Ovary (tissue), 7 donors: ENCODE measurements at regions not wholly inside any gene's neighbourhood (a gene's known extent, or its start where the extent isn't known, plus 50 kb on each side); places are given as distances from the start of the nearest gene placed in this dataset.

ENCODE experiments used
- DNase-seq, 5 donors: peaks; one replicate each; pipeline ENCODE4 v3.0.0-alpha.2; 2019 to 2020
- H3K27ac ChIP-seq, 2 donors: fragments of 200-600 bp; one replicate each; pipeline versions ENCODE4 v1.5.1 to v1.8.0; 2019 to 2022
- H3K27me3 ChIP-seq: fragments of 200-600 bp; one replicate; pipeline ENCODE4 v1.8.0; 2022
- H3K36me3 ChIP-seq: fragments of 200-600 bp; sonication (generic); one replicate; pipeline ENCODE4 v1.5.1; 2019
- H3K4me1 ChIP-seq: one replicate; pipeline ENCODE4 v1.8.1; 2013; ENCODE audit warnings: mild to moderate bottlenecking, moderate library complexity; ENCODE audit not compliant: insufficient read depth
- H3K4me3 ChIP-seq: fragments of 200-600 bp; sonication (generic); one replicate; pipeline ENCODE4 v1.5.1; 2017
- H3K9me3 ChIP-seq, 2 donors: fragments of 200-600 bp in 1 of 2; sonication (generic) in 1 of 2; one replicate each; pipeline versions ENCODE4 v1.5.1 to v1.8.1; 2013 to 2019; ENCODE audit warnings: mild to moderate bottlenecking in 1 of 2, moderate library complexity in 1 of 2
- EP300 ChIP-seq: sonication (generic); formaldehyde crosslinking; IDR thresholded peaks from one replicate; pipeline ENCODE4 v1.6.1; 2017; ENCODE audit warnings: antibody characterized with exemption
- POLR2A ChIP-seq: fragments of 450-650 bp; IDR thresholded peaks from one replicate; pipeline ENCODE4 v1.6.1; 2017; ENCODE audit warnings: antibody characterized with exemption, mild to moderate bottlenecking, moderate library complexity
- WGBS, 3 donors: extraction: QIAGEN DNeasy Blood & Tissue Kit in 1 of 3; methylation state at CpG; one replicate each; pipeline versions ENCODE4 v1.1.5 to v1.1.7; 2013 to 2017; 5-methylcytosine and 5-hydroxymethylcytosine counted together
- intact Hi-C, 4 donors: fragments of 100-400 bp; cut with DNase I; formaldehyde crosslinking; loops; one replicate each; pipeline versions ENCODE4 v1.11.0 to v1.15.1; 2022 to 2023
- TF ChIP-seq, protein P1 (sequence below), 3 donors: fragments of 450-650 bp in 2 of 3; fragments of 200-600 bp in 1 of 3; IDR thresholded peaks; one replicate each; pipeline versions ENCODE4 v1.5.1 to v1.8.0; 2016 to 2022; ENCODE audit warnings: antibody characterized with exemption in 3 of 3, mild to moderate bottlenecking in 1 of 3
- donor health status: DM: no; HTN: no; CAD: no; lungs with moderate emphysema.
- donor health status: DM: no; HTN: no; CAD: no.
- donor health status: Bipolar disorder and iron deficiency.
- donor health status: DM: no; HTN: no; CAD: no.
- donor health status: DM: yes; HTN: yes; CAD: no.

DNA sequence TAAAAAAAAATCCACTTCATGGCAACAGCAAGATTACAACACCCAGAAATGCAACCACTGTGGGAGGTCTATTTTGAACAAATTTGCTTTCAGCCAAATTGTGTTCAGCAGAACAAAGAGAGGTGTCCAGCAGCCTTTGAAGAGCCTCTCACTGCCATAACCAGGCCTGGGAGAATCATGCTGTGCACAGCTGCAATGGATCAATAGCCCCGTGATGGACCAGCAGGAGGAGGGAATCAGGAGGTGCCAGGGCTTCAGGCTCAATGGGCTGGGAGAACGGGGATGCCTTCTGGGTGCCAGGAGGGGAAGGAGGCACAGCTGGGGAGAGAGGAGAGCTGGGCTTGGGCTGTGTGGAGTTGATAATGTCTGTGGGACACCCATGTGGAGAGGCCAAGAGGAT lies 366.2 kb upstream of the EEF2KMT start:
- H3K36me3 ChIP-seq: no peaks in the 10 kb centered on the region
- intact Hi-C loops: no loop called here
- H3K4me1 ChIP-seq: no peaks in the 10 kb centered on the region
- H3K27ac ChIP-seq: no peak overlapping the region
- no peaks in the 10 kb centered on the region for H3K27me3 ChIP-seq
- 28 to 44% (median 32%) methylated on average over 2 of the region's 2 CpGs for WGBS, 3 donors
- H3K9me3 ChIP-seq: no peaks in the 10 kb centered on the region
- TF ChIP-seq EP300: no peak
- no peak for TF ChIP-seq POLR2A
- TF ChIP-seq, protein P1, sequence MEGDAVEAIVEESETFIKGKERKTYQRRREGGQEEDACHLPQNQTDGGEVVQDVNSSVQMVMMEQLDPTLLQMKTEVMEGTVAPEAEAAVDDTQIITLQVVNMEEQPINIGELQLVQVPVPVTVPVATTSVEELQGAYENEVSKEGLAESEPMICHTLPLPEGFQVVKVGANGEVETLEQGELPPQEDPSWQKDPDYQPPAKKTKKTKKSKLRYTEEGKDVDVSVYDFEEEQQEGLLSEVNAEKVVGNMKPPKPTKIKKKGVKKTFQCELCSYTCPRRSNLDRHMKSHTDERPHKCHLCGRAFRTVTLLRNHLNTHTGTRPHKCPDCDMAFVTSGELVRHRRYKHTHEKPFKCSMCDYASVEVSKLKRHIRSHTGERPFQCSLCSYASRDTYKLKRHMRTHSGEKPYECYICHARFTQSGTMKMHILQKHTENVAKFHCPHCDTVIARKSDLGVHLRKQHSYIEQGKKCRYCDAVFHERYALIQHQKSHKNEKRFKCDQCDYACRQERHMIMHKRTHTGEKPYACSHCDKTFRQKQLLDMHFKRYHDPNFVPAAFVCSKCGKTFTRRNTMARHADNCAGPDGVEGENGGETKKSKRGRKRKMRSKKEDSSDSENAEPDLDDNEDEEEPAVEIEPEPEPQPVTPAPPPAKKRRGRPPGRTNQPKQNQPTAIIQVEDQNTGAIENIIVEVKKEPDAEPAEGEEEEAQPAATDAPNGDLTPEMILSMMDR (IDR thresholded peaks at IDR 0.05): no peak
- no peak for DNase-seq
- H3K4me3 ChIP-seq: no peak overlapping the region

DNA sequence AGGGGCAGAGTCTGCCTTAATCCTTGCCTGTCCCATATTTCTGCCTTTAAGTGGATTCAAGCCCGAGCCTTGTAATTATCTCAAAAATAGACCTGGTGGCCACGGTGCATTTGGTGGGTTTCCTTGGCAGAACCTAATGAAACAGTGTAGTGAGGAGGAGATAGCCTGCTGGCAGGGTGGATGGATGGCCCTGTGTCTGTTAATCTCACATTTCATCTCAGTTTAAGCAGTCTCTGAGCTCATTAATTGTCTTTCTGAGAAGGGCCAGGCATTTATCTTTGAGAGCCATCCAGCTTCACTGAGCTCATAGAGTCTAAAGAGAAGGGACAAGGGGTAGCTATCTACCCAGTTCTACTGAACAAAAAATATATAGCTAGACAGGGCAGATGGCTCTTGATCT lies 364.0 kb upstream of the EEF2KMT start:
- no peak for DNase-seq
- Histone ChIP-seq H3K4me3 (no peak overlapping the region), H3K36me3 (no peaks in the 10 kb centered on the region), H3K9me3 (no peaks in the 10 kb centered on the region), H3K27ac (no peak overlapping the region), H3K27me3 (no peaks in the 10 kb centered on the region), H3K4me1 (no peaks in the 10 kb centered on the region)
- intact Hi-C loops: no loop called here
- WGBS, 3 donors: 25 to 46% (median 39%) methylated on average over 2 of the region's 2 CpGs
- TF ChIP-seq EP300: no peak

DNA sequence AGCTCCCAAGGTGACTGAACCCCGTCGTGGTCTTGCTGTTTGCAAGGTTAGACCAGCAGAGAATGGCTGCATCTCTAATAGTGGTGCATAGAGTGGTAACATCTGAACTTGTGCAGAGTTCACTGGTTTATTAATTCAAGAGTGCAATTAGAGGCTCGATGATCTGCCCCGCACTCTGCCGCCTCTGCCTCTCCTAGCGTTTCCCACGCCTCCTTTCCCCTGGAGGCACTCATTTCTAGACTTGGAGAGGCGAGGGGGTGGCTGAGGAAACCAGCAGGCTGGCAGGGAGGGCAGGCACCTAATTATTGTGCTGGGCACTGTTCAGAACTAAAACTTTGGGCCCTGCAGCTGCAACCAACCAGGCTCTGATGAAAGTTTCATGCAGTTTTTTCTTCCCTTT lies 363.5 kb upstream of the EEF2KMT start:
- no peak for TF ChIP-seq EP300
- TF ChIP-seq, protein P1 (IDR thresholded peaks at IDR 0.05): no peak
- TF ChIP-seq POLR2A: no peak
- Histone ChIP-seq H3K36me3 (no peaks in the 10 kb centered on the region), H3K27ac (no peak overlapping the region), H3K27me3 (no peaks in the 10 kb centered on the region), H3K4me1 (no peaks in the 10 kb centered on the region), H3K9me3 (no peaks in the 10 kb centered on the region), H3K4me3 (no peak overlapping the region)
- DNase-seq: no peak
- 39 to 55% (median 43%) methylated on average over 8 of the region's 8 CpGs for WGBS, 3 donors
- intact Hi-C loops: no loop called here

DNA sequence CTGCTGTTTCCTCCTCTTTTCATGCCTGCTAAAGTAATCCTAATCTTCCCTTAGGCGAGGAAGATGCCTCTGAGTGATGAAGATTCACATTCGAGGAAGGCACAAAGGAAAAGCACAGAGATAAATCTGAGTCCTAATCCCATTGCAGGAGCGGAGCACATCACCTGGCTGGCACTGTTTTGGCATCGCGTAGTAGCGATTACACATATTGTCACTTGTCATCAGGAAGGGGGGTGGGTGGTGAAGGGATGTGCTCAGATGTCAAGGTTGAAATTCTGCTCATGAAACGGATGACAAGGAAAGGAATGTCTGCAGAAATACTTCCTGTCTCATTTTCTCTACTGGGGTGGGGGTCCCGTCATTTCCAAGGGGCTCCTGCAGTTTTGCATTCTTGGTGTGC lies 363.1 kb upstream of the EEF2KMT start:
- no peak overlapping the region for H3K4me3 ChIP-seq
- no peaks in the 10 kb centered on the region for H3K36me3 ChIP-seq
- H3K9me3 ChIP-seq: no peaks in the 10 kb centered on the region
- H3K4me1 ChIP-seq: no peaks in the 10 kb centered on the region
- 51 to 57% (median 55%) methylated on average over 8 of the region's 8 CpGs for WGBS, 3 donors
- no peak for DNase-seq
- H3K27me3 ChIP-seq: no peaks in the 10 kb centered on the region
- H3K27ac ChIP-seq: no peak overlapping the region
- TF ChIP-seq POLR2A: no peak
- TF ChIP-seq EP300: no peak
- TF ChIP-seq, protein P1 (IDR thresholded peaks at IDR 0.05): no peak
- intact Hi-C loops: no loop called here

DNA sequence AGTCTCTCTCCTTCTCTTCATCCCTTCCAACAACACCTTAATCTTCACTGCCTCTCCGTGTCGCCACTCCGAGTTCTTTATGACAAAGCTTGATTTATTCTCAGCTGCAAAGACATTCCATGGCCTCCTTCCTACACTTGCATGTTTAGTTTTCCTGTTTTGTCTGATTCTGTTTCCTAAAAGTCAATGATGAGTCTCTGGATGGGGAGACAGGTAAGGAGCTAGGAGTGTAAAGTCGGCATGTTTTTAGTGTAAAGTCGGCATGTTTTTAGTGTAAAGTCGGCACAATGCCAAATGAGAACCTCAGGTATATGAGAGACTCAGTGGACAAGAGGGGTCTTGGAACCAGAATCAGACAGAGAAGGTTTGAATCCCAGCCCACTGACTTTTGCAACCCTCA lies 362.3 kb upstream of the EEF2KMT start:
- DNase-seq: no peak
- intact Hi-C loops: no loop called here
- WGBS, 3 donors: 51 to 65% (median 58%) methylated on average over 6 of the region's 6 CpGs
- TF ChIP-seq EP300 (no peak), POLR2A (no peak)
- TF ChIP-seq, protein P1 (IDR thresholded peaks at IDR 0.05): no peak
- H3K27ac ChIP-seq: no peak overlapping the region
- no peaks in the 10 kb centered on the region for H3K9me3 ChIP-seq
- no peaks in the 10 kb centered on the region for H3K36me3 ChIP-seq
- no peaks in the 10 kb centered on the region for H3K27me3 ChIP-seq
- no peaks in the 10 kb centered on the region for H3K4me1 ChIP-seq
- no peak overlapping the region for H3K4me3 ChIP-seq
